Activated CD4-positive, alpha-beta T cell treated with anti-CD3 and anti-CD28 coated beads for 36 hours (primary cell): ENCODE measurements at regions not wholly inside any gene's neighbourhood (a gene's known extent, or its start where the extent isn't known, plus 50 kb on each side); places are given as distances from the start of the nearest gene placed in this dataset.
A peak's percentile ranks its signal among the peaks of the same experiment; 100 is the strongest.
"Not testable (repeated sequence)": the region's sequence is repeated elsewhere in the genome, so short reads cannot be mapped to it uniquely, and the experiment has no call there.

Experiments
- ATAC-seq: fragments of 200-7000 bp; cut with Tn5 transposase; one replicate; pipeline ENCODE4 v1.10.0; 2021; ENCODE audit warnings: mild to moderate bottlenecking, moderate library complexity
- CTCF ChIA-PET: fragments of 350-600 bp; sonication (Branson Sonifier 250); formaldehyde crosslinking; loops from one replicate; lab custom pipeline; 2021; ENCODE audit warnings: antibody characterized with exemption; lab: Charles Lee
- POLR2A ChIA-PET: fragments of 350-600 bp; sonication (Branson Sonifier 250); formaldehyde crosslinking; loops from one replicate; lab custom pipeline; 2021; ENCODE audit warnings: antibody characterized with exemption, inconsistent platforms; lab: Charles Lee
- DNase-seq: peaks from one replicate; pipeline ENCODE4 v3.0.0-alpha.2; 2020
- H3K27ac Mint-ChIP-seq: one replicate; pipeline ENCODE4 v1.8.0; 2021; ENCODE audit warnings: mixed read lengths
- H3K27me3 Mint-ChIP-seq: one replicate; pipeline ENCODE4 v1.8.0; 2021; ENCODE audit warnings: mixed read lengths
- H3K36me3 Mint-ChIP-seq: one replicate; pipeline ENCODE4 v1.8.0; 2021; ENCODE audit warnings: low read depth, mixed read lengths
- H3K4me1 Mint-ChIP-seq: one replicate; pipeline ENCODE4 v1.8.0; 2021; ENCODE audit warnings: mixed read lengths
- H3K4me3 Mint-ChIP-seq: one replicate; pipeline ENCODE4 v1.8.0; 2021; ENCODE audit warnings: mild to moderate bottlenecking, moderate library complexity, mixed read lengths
- H3K9me3 Mint-ChIP-seq: one replicate; pipeline ENCODE4 v1.8.0; 2021; ENCODE audit warnings: low read depth, mixed read lengths
- intact Hi-C, 2 experiments: fragments of 100-400 bp; cut with DNase I in 1 of 2; cut with micrococcal nuclease in 1 of 2; formaldehyde crosslinking; loops; one replicate each; pipeline versions ENCODE4 v1.14.2 to v1.15.1; 2022 to 2024; cut with DNase I, micrococcal nuclease

GRCh38 chr6:3962291-3963280, 113.4 kb downstream of the FAM50B start:
- CTCF ChIA-PET: no interaction called here
- no peak overlapping the region for H3K27ac Mint-ChIP-seq
- POLR2A ChIA-PET: no interaction called here
- ATAC-seq (no peak), DNase-seq (no peak)
- no peaks in the 10 kb centered on the region for H3K27me3 Mint-ChIP-seq
- H3K4me3 Mint-ChIP-seq: no peak overlapping the region
- H3K4me1 Mint-ChIP-seq: no peaks in the 10 kb centered on the region
- H3K36me3 Mint-ChIP-seq: peaks cover 3% of the 10 kb centered on the region
- intact Hi-C loops: no loop called here
- peaks cover 5% of the 10 kb centered on the region for H3K9me3 Mint-ChIP-seq

GRCh38 chr6:3963426-3963825, 114.3 kb downstream of the FAM50B start:
- intact Hi-C loops: no loop called here
- ATAC-seq (no peak), DNase-seq (no peak)
- ChIA-PET POLR2A (no interaction called here), CTCF (interaction anchor here (1.6 kb wide), 1 partner anchor 14 kb away, joined by 3 read pairs; no protein-coding TSS in a partner anchor)
- Mint-ChIP-seq H3K4me1 (no peaks in the 10 kb centered on the region), H3K4me3 (no peak overlapping the region), H3K27me3 (no peaks in the 10 kb centered on the region), H3K9me3 (no peaks in the 10 kb centered on the region), H3K27ac (no peak overlapping the region), H3K36me3 (no peaks in the 10 kb centered on the region)

DNA sequence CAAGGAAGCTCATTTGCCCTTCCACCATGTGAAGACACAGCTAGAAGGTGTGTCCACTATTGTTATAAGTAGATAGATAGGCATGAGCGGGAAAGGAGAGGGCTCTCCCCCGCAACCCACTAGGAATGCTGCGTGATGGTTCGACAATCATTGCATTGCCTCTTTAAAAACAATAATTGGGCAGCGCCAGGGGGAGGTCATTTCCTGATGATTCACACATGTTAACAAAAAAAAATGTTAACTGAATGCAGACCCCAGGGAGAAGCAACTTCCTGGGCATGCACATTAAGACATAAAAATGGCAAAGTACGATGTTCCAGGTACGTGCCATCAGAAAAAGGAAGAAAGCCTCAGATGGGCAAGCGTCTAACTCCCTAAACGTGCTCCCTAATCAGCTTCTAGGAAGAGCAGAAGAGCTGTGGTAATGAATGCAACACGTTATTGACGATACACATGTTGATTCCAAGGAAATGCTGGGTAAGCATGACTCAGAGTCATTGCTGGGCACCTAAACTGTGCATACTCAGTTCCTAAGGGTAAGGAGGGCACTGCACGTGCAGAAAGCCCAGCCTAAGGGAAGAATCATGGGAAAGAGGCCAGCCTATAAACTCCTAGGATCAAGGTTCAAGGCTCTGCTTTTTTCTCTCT, 113.7 kb downstream of the FAM217A start:
- no peak overlapping the region for H3K27ac Mint-ChIP-seq
- ChIA-PET POLR2A (no interaction called here), CTCF (interaction anchor here (1.6 kb wide), 1 partner anchor 13 kb away, joined by 3 read pairs; no protein-coding TSS in a partner anchor)
- no peaks in the 10 kb centered on the region for H3K27me3 Mint-ChIP-seq
- intact Hi-C loops: no loop called here
- ATAC-seq: no peak
- DNase-seq: no peak
- H3K4me3 Mint-ChIP-seq: no peak overlapping the region
- H3K36me3 Mint-ChIP-seq: no peaks in the 10 kb centered on the region
- H3K4me1 Mint-ChIP-seq: no peaks in the 10 kb centered on the region
- no peaks in the 10 kb centered on the region for H3K9me3 Mint-ChIP-seq

DNA sequence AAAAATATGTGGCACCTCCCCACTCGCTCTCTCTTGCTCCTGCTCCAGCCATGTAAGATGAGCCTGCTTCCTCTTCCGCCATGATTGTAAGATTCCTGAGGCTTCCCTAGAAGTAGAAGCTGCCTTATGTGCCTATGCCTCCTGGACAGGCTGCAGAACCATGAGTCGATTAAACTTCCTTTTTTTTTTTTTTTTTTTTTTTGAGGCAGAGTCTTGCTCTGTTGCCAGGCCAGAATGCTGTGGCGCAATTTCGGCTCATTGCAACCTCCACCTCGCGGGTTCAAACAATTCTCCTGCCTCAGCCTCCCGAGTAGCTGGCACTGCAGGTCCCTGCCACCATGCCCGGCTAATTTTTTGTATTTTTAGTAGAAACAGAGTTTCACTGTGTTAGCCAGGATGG, 112.5 kb downstream of the FAM217A start:
- no peaks in the 10 kb centered on the region for H3K9me3 Mint-ChIP-seq
- ChIA-PET CTCF (interaction anchor here (1.6 kb wide), 1 partner anchor 11 kb away, joined by 6 read pairs; no protein-coding TSS in a partner anchor), POLR2A (no interaction called here)
- no peaks in the 10 kb centered on the region for H3K27me3 Mint-ChIP-seq
- H3K36me3 Mint-ChIP-seq: no peaks in the 10 kb centered on the region
- no peak overlapping the region for H3K4me3 Mint-ChIP-seq
- ATAC-seq: no peak
- intact Hi-C loops: no loop called here
- H3K27ac Mint-ChIP-seq: no peak overlapping the region
- no peak for DNase-seq
- no peaks in the 10 kb centered on the region for H3K4me1 Mint-ChIP-seq

GRCh38 chr6:3970097-3970496, 108.8 kb downstream of the FAM217A start:
- no peaks in the 10 kb centered on the region for H3K4me1 Mint-ChIP-seq
- H3K27me3 Mint-ChIP-seq: peaks cover 2% of the 10 kb centered on the region
- H3K36me3 Mint-ChIP-seq: no peaks in the 10 kb centered on the region
- no peaks in the 10 kb centered on the region for H3K9me3 Mint-ChIP-seq
- H3K27ac Mint-ChIP-seq: no peak overlapping the region
- no peak overlapping the region for H3K4me3 Mint-ChIP-seq
- no peak for DNase-seq
- no peak for ATAC-seq
- ChIA-PET POLR2A (no interaction called here), CTCF (interaction anchor here (0.8 to 1.5 kb wide), 2 partner anchors 10 to 38 kb away, joined by 3 to 8 read pairs; no protein-coding TSS in a partner anchor)
- intact Hi-C loops: no loop called here

- POLR2A ChIA-PET, H3K27ac Mint-ChIP-seq, ATAC-seq, intact Hi-C loops, H3K27me3 Mint-ChIP-seq, H3K4me3 Mint-ChIP-seq, DNase-seq, H3K4me1 Mint-ChIP-seq, H3K36me3 Mint-ChIP-seq, H3K9me3 Mint-ChIP-seq: not testable (repeated sequence)
- CTCF ChIA-PET: interaction anchor here (1.2 kb wide), 1 partner anchor 124 kb away, joined by 3 read pairs; the partner anchor contains the start of gene FAM50B
Observed at GRCh38 chr6:3973152-3973551, 105.8 kb downstream of the FAM217A start.

GRCh38 chr6:3977875-3978711, 100.8 kb downstream of the FAM217A start:
- CTCF ChIA-PET: interaction anchor here (0.6 to 3.4 kb wide), 48 partner anchors 8 to 882 kb away, joined by 3 to 57 read pairs (median 4); partner anchors contain the start of gene FAM50B
- peaks cover 3% of the 10 kb centered on the region for H3K9me3 Mint-ChIP-seq
- POLR2A ChIA-PET: interaction anchor here (0.5 kb wide), 1 partner anchor 45 kb away, joined by 3 read pairs; no protein-coding TSS in a partner anchor
- ATAC-seq: peak; percentile 99
- peak; percentile 68 for DNase-seq
- H3K27me3 Mint-ChIP-seq: peaks cover 2% of the 10 kb centered on the region
- H3K4me1 Mint-ChIP-seq: peaks cover 11% of the 10 kb centered on the region
- no peak overlapping the region for H3K27ac Mint-ChIP-seq
- peaks cover 4% of the 10 kb centered on the region for H3K36me3 Mint-ChIP-seq
- no peak overlapping the region for H3K4me3 Mint-ChIP-seq
- intact Hi-C loops: loop anchor here (1.0 kb wide), 2 partner anchors 129 to 236 kb away; partner anchors contain the start of gene FAM50B (in 1 of the 2)

GRCh38 chr6:3978966-3979365, 100.0 kb downstream of the FAM217A start:
- H3K27ac Mint-ChIP-seq, ATAC-seq, DNase-seq, POLR2A ChIA-PET, H3K9me3 Mint-ChIP-seq, H3K4me3 Mint-ChIP-seq, H3K36me3 Mint-ChIP-seq, H3K27me3 Mint-ChIP-seq: not testable (repeated sequence)
- CTCF ChIA-PET: interaction anchor here (1.0 to 3.4 kb wide), 23 partner anchors 8 to 247 kb away, joined by 3 to 57 read pairs (median 8); partner anchors contain the start of gene FAM50B
- intact Hi-C loops: loop anchor here (1.0 kb wide), 2 partner anchors 130 to 237 kb away; partner anchors contain the start of gene FAM50B (in 1 of the 2)
- peaks cover 11% of the 10 kb centered on the region for H3K4me1 Mint-ChIP-seq

GRCh38 chr6:3981917-3982316, 97.0 kb downstream of the FAM217A start:
- peaks cover 4% of the 10 kb centered on the region for H3K36me3 Mint-ChIP-seq
- no peak overlapping the region for H3K27ac Mint-ChIP-seq
- no peak overlapping the region for H3K4me3 Mint-ChIP-seq
- no peak for ATAC-seq
- H3K27me3 Mint-ChIP-seq: no peaks in the 10 kb centered on the region
- intact Hi-C loops: no loop called here
- CTCF ChIA-PET: interaction anchor here (0.7 kb wide), 1 partner anchor 834 kb away, joined by 3 read pairs; no protein-coding TSS in a partner anchor
- POLR2A ChIA-PET: no interaction called here
- H3K4me1 Mint-ChIP-seq: peaks cover 15% of the 10 kb centered on the region
- DNase-seq: no peak
- peaks cover 3% of the 10 kb centered on the region for H3K9me3 Mint-ChIP-seq

DNA sequence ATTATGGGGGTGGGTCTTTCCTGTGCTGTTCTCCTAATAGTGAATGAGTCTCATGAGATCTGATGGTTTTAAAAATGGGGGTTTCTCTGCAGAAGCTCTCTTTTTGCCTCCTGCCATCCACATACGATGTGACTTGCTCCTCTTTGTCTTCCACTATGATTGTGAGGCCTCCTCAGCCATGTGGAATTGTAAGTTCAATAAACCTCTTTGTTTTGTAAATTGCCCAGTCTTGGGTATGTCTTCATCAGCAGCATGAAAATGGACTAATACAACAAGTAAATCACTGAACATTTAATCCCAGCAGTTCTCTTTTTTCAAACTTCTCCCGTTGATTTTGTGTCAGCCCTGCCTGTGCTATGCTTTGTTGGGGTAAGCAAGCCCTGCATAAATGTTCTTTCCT, 95.2 kb downstream of the FAM217A start:
- intact Hi-C loops: no loop called here
- H3K36me3 Mint-ChIP-seq: peaks cover 4% of the 10 kb centered on the region
- POLR2A ChIA-PET: no interaction called here
- H3K9me3 Mint-ChIP-seq: peaks cover 3% of the 10 kb centered on the region
- ATAC-seq (no peak), DNase-seq (no peak)
- no peak overlapping the region for H3K27ac Mint-ChIP-seq
- H3K27me3 Mint-ChIP-seq: no peaks in the 10 kb centered on the region
- H3K4me3 Mint-ChIP-seq: no peak overlapping the region
- peaks cover 6% of the 10 kb centered on the region for H3K4me1 Mint-ChIP-seq
- CTCF ChIA-PET: no interaction called here
